Sigmoid colon (tissue), 4 donors: ENCODE measurements at regions not wholly inside any gene's neighbourhood (a gene's known extent, or its start where the extent isn't known, plus 50 kb on each side); places are given as distances from the start of the nearest gene placed in this dataset.

Experiments
- EP300 ChIP-seq, 4 donors: sonication (generic); formaldehyde crosslinking; IDR thresholded peaks; one replicate each; pipeline ENCODE4 v1.6.1; 2017; ENCODE audit warnings: antibody characterized with exemption in 4 of 4
- POLR2A ChIP-seq, 2 donors: fragments of 450-650 bp; IDR thresholded peaks; one replicate each; pipeline ENCODE4 v1.6.1; 2016; ENCODE audit warnings: antibody characterized with exemption in 2 of 2, mild to moderate bottlenecking in 2 of 2, moderate library complexity in 2 of 2
- TF ChIP-seq, protein P1 (sequence below), 4 experiments: fragments of 450-650 bp in 3 of 4; fragments of 200-600 bp in 1 of 4; IDR thresholded peaks; one replicate each; pipeline ENCODE4 v1.5.1; 2016 to 2019; ENCODE audit warnings: antibody characterized with exemption in 4 of 4, mild to moderate bottlenecking in 3 of 4, moderate library complexity in 2 of 4

DNA sequence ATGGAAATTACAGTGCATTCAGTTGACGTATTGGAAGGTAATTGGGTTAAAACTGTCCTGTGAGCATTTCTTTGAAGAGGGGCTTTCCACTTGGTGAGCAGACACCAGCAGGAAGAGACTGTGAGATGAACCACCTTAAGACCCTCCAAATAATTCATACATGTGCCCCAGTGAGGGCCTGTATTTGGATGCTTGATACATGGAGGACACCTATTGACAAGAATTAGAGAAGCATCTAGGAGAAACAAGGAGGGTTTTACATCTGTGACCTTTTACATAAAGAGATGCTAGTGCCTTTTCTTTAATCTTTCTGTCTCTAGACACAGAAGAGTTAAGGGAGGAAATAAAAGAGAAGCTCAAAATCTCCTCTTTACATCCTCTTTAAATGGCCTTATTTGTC lies 1115.3 kb upstream of the IGFBP7 start:
- TF ChIP-seq POLR2A (IDR thresholded peaks at IDR 0.05): no peak
- TF ChIP-seq, protein P1, sequence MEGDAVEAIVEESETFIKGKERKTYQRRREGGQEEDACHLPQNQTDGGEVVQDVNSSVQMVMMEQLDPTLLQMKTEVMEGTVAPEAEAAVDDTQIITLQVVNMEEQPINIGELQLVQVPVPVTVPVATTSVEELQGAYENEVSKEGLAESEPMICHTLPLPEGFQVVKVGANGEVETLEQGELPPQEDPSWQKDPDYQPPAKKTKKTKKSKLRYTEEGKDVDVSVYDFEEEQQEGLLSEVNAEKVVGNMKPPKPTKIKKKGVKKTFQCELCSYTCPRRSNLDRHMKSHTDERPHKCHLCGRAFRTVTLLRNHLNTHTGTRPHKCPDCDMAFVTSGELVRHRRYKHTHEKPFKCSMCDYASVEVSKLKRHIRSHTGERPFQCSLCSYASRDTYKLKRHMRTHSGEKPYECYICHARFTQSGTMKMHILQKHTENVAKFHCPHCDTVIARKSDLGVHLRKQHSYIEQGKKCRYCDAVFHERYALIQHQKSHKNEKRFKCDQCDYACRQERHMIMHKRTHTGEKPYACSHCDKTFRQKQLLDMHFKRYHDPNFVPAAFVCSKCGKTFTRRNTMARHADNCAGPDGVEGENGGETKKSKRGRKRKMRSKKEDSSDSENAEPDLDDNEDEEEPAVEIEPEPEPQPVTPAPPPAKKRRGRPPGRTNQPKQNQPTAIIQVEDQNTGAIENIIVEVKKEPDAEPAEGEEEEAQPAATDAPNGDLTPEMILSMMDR (IDR thresholded peaks at IDR 0.05): no peak
- no peak for TF ChIP-seq EP300 (IDR thresholded peaks at IDR 0.05)
